ENCODE measurements at regions not wholly inside any gene's neighbourhood (a gene's known extent, or its start where the extent isn't known, plus 50 kb on each side); places are given as distances from the start of the nearest gene placed in this dataset.

DNA sequence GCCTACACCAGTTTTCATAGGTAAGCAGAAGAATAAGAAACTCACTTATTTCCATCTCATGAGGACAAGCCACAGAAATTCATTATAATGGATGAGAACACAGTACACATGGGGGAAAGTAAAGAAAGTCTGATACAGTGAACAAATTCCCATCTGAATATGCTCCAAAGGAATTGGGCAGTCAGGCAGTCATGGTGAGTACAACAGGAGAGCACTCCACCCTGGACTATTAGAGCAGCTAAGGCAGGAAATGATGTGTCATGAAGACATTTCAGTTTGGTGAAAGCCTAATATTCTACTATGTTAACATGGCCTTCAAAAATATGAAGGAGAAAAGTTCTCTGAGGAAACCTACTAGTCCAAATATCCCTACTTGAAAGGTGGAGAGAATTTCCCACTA lies 92.0 kb upstream of the PRDX4 start:
- TF ChIP-seq, protein P1, sequence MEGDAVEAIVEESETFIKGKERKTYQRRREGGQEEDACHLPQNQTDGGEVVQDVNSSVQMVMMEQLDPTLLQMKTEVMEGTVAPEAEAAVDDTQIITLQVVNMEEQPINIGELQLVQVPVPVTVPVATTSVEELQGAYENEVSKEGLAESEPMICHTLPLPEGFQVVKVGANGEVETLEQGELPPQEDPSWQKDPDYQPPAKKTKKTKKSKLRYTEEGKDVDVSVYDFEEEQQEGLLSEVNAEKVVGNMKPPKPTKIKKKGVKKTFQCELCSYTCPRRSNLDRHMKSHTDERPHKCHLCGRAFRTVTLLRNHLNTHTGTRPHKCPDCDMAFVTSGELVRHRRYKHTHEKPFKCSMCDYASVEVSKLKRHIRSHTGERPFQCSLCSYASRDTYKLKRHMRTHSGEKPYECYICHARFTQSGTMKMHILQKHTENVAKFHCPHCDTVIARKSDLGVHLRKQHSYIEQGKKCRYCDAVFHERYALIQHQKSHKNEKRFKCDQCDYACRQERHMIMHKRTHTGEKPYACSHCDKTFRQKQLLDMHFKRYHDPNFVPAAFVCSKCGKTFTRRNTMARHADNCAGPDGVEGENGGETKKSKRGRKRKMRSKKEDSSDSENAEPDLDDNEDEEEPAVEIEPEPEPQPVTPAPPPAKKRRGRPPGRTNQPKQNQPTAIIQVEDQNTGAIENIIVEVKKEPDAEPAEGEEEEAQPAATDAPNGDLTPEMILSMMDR (IDR thresholded peaks at IDR 0.05; ENCODE audit: low read depth, low read length) = no peak
- DNase-seq (ENCODE audit: extremely low read depth, low read depth) = no peak

DNA sequence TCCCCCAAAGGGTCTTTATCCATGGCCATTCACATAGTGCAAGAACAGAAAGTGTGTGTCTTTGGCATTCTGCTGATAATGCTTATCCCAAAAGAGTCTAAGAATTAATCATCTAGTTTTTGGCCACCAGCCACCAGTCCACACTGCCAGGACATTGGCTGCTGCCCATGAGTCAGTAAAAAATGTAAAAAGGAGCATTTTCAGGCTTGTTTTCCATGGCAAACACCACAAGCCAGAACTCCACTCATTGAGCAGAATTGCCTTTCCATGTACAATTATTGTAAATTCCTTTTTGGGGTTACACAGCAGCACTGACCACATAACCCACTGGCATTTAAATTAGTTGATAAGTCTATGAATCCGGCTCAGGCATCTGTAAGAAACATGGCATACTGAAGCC lies 89.2 kb upstream of the PRDX4 start:
- TF ChIP-seq, protein P1 (IDR thresholded peaks at IDR 0.05; ENCODE audit: low read depth, low read length) = no peak
- no peak for DNase-seq (ENCODE audit: extremely low read depth, low read depth)

DNA sequence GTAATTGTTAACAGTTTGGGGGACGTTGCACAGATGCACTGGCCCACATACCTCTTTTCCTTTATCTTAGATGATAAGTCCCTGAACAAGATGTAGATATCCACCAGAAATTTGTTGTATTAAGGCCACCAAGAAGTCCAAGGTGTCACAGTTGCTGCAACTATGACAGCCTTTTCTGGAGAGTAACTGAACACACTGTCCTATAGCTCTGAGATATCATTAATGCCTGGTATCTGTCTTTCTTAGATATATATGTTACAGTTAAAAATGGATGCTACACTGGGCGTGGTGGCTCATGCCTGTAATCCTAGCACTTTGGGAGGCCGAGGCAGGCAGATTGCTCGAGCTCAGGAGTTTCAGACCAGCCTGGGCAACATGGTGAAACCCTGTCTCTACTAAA lies 77.8 kb upstream of the PRDX4 start:
- no peak for DNase-seq (ENCODE audit: extremely low read depth, low read depth)
- TF ChIP-seq, protein P1 (IDR thresholded peaks at IDR 0.05; ENCODE audit: low read depth, low read length) = no peak

DNA sequence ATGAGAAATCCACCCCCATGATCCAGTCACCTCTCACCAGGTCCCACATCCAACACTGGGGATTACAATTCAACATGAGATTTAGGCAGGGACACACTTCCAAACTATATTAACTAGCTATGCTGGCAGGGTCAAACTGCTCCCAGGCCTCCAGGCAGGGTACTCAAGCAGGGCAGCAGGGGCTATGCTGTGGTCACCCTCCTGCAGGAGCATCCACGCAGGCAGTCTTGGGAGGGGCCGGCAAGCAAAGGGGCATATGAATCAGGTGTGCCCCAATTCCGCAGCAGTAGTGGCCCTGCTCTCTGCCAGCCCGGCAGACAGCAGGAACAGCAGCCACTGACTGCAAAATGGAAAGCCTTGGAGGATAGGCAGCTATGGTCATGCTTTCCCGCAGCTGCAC lies 74.6 kb upstream of the PRDX4 start:
- TF ChIP-seq, protein P1 (IDR thresholded peaks at IDR 0.05; ENCODE audit: low read depth, low read length) = no peak
- no peak for DNase-seq (ENCODE audit: extremely low read depth, low read depth)

DNA sequence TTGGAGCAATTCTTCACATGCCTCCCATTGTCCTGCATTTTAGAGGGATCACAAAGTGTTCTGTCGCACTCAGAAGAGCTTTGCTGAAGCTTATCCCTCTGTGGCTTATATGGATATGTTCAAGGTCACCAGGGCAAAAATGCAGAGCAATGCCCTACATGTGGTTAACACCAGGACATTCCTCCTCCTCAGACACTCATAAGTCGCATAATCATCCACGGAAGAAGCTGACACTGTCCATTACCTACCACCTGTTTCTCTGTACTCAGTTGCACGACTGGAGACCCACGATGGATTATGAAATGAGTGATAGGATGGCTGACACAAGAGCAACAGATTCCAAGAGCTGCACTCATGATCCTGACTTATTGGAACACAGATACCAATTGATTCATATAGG lies 68.7 kb upstream of the PRDX4 start:
- DNase-seq (ENCODE audit: extremely low read depth, low read depth) = no peak
- TF ChIP-seq, protein P1 (IDR thresholded peaks at IDR 0.05; ENCODE audit: low read depth, low read length) = no peak

DNA sequence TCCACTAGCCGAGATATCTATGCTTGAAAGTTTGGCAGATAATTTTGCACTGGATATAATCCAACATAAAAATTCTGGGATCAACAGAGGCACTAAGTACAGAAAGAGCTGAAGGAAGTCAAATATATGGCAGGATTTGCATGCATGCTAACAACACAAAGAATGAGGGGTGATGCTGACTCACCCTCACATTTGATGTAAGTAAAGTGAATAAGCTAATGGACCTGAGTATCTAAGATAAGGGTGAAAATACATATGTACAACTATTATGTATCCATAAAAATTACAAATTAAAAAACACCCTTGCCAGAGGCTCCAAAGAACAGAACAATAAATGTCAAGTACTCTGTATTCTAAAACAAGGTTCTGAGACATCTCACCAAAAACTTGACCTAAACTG lies 63.8 kb upstream of the PRDX4 start:
- TF ChIP-seq, protein P1 (IDR thresholded peaks at IDR 0.05; ENCODE audit: low read depth, low read length) = no peak
- DNase-seq (ENCODE audit: extremely low read depth, low read depth) = no peak

DNA sequence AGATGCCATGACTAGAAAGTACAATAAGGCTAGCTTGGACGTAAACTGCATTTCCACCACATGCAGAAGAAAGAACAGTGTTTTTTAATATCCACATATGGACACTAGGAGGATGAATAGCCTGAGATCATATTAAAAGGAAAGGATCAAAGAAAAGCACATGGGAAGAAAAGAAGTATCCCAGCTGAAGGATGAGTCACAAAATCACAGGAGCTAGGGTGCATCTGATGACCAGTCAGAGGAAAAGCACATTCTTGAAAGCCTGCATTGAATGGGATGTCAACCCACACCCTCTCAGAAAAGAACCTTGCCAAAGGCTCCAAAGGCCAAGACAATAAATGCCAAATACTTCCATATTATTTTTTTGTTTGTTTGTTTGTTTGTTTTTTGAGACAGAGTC lies 56.8 kb upstream of the PRDX4 start:
- no peak for DNase-seq (ENCODE audit: extremely low read depth, low read depth)
- TF ChIP-seq, protein P1 (IDR thresholded peaks at IDR 0.05; ENCODE audit: low read depth, low read length) = no peak
